Caco-2 (cell line): ENCODE measurements at regions not wholly inside any gene's neighbourhood (a gene's known extent, or its start where the extent isn't known, plus 50 kb on each side); places are given as distances from the start of the nearest gene placed in this dataset.

Source experiments
- BruUV-seq: library from RNA; stranded (reverse); fragments of 400-500 nt; replicated peaks from 2 replicates; lab custom pipeline; 2021; lab: Mats Ljungman, UMichigan
- CTCF ChIA-PET: fragments of 300-600 bp; sonication (Branson Sonifier 250); formaldehyde crosslinking; loops from one replicate; lab custom pipeline; 2022; ENCODE audit warnings: antibody characterized with exemption; lab: Charles Lee
- POLR2A ChIA-PET: fragments of 300-600 bp; sonication (Branson Sonifier 250); formaldehyde crosslinking; loops from one replicate; lab custom pipeline; 2022; ENCODE audit warnings: antibody characterized with exemption; lab: Charles Lee
- DNase-seq, 2 experiments: peaks; one replicate each; pipeline versions ENCODE4 v3.0.0 to v3.0.0-alpha.2; 2020 to 2022
- H3K27me3 ChIP-seq: replicated peaks from 2 replicates; pipeline ENCODE4 v1.6.0; 2011; ENCODE audit warnings: low read length; ENCODE audit not compliant: control insufficient read depth, insufficient read depth
- H3K36me3 ChIP-seq: 2 replicates; pipeline ENCODE4 v1.5.1; 2011; ENCODE audit warnings: low read length; ENCODE audit not compliant: control insufficient read depth, insufficient read depth
- H3K4me1 ChIP-seq: fragments of 250-450 bp; sonication (Bioruptor Pico); 2 replicates; pipeline ENCODE4 v1.5.1; 2020; ENCODE audit warnings: mild to moderate bottlenecking
- H3K4me3 ChIP-seq: 2 replicates; pipeline ENCODE4 v1.5.1; 2011; ENCODE audit warnings: low read depth, mild to moderate bottlenecking, control low read depth, low read length
- H3K9me3 ChIP-seq: fragments of 250-450 bp; sonication (Bioruptor Pico); 2 replicates; pipeline ENCODE4 v1.5.1; 2020; ENCODE audit warnings: mild to moderate bottlenecking, moderate library complexity
- H3K27ac Mint-ChIP-seq: one replicate; pipeline ENCODE4 v1.8.0; 2022; ENCODE audit warnings: mixed read lengths; ENCODE audit not compliant: unreplicated experiment
- H3K27me3 Mint-ChIP-seq: one replicate; pipeline ENCODE4 v1.8.0; 2022; ENCODE audit warnings: mixed read lengths; ENCODE audit not compliant: insufficient read depth, unreplicated experiment
- H3K36me3 Mint-ChIP-seq: one replicate; pipeline ENCODE4 v1.8.0; 2022; ENCODE audit warnings: mild to moderate bottlenecking, mixed read lengths; ENCODE audit not compliant: insufficient read depth, unreplicated experiment
- H3K4me1 Mint-ChIP-seq: one replicate; pipeline ENCODE4 v1.8.0; 2022; ENCODE audit warnings: low read depth, mixed read lengths; ENCODE audit not compliant: unreplicated experiment
- H3K4me3 Mint-ChIP-seq: one replicate; pipeline ENCODE4 v1.8.0; 2022; ENCODE audit warnings: mild to moderate bottlenecking, moderate library complexity, mixed read lengths; ENCODE audit not compliant: unreplicated experiment
- H3K9me3 Mint-ChIP-seq: one replicate; pipeline ENCODE4 v1.8.0; 2022; ENCODE audit warnings: mixed read lengths; ENCODE audit not compliant: unreplicated experiment
- intact Hi-C: fragments of 100-400 bp; cut with micrococcal nuclease; formaldehyde crosslinking; loops from one replicate; pipeline ENCODE4 v1.10.0; 2022; ENCODE audit not compliant: unreplicated experiment
- TF ChIP-seq, protein P1 (sequence below), 2 experiments: fragments of 200-600 bp in 1 of 2; IDR thresholded peaks; 1 replicate in 1 of 2; 2 replicates in 1 of 2; pipeline versions ENCODE4 v1.5.1 to v1.8.0; 2011 to 2022; ENCODE audit warnings: antibody characterized with exemption in 1 of 2, control low read depth in 1 of 2, inconsistent platforms in 1 of 2, low read depth in 1 of 2, low read length in 1 of 2, mild to moderate bottlenecking in 1 of 2, moderate library complexity in 1 of 2; ENCODE audit not compliant: insufficient read depth in 1 of 2, severe bottlenecking in 1 of 2, unreplicated experiment in 1 of 2

DNA sequence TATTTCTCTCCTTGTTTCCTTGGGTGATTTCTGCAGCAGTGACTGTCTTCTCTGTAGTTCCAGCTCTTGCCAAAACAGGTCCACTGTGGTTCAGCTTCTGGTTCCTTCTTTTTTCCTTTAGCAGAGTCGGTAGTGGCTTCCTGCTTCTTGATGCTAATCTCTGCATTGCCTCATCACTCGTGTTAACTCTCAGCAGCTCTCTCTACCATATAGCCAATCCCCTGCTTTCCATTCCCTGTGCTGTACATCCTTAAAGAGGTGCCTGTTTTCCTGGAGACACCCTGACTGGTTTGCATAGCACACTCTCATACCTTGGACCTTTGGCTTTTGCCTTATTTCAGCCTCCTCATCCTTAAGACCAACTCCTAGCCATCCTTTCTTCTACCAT lies 191.2 kb upstream of the LNX1 start:
- no peaks in the 10 kb centered on the region for H3K36me3 ChIP-seq
- ChIA-PET POLR2A (no interaction called here), CTCF (no interaction called here)
- Mint-ChIP-seq H3K4me3 (peak overlapping the region; percentile 67), H3K9me3 (no peaks in the 10 kb centered on the region), H3K27me3 (no peaks in the 10 kb centered on the region), H3K27ac (peak overlapping the region; percentile 65), H3K36me3 (no peaks in the 10 kb centered on the region), H3K4me1 (peaks cover 33% of the 10 kb centered on the region)
- no TSS peak for BruUV-seq
- no peak for DNase-seq
- H3K4me1 ChIP-seq, result peaks cover 46% of the 10 kb centered on the region
- TF ChIP-seq, protein P1, sequence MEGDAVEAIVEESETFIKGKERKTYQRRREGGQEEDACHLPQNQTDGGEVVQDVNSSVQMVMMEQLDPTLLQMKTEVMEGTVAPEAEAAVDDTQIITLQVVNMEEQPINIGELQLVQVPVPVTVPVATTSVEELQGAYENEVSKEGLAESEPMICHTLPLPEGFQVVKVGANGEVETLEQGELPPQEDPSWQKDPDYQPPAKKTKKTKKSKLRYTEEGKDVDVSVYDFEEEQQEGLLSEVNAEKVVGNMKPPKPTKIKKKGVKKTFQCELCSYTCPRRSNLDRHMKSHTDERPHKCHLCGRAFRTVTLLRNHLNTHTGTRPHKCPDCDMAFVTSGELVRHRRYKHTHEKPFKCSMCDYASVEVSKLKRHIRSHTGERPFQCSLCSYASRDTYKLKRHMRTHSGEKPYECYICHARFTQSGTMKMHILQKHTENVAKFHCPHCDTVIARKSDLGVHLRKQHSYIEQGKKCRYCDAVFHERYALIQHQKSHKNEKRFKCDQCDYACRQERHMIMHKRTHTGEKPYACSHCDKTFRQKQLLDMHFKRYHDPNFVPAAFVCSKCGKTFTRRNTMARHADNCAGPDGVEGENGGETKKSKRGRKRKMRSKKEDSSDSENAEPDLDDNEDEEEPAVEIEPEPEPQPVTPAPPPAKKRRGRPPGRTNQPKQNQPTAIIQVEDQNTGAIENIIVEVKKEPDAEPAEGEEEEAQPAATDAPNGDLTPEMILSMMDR (IDR thresholded peaks at IDR 0.05; ENCODE audit: insufficient read depth in 1 of 2, low read depth in 1 of 2, low read length in 1 of 2, severe bottlenecking in 1 of 2, unreplicated experiment in 1 of 2), result no peak
- no peak overlapping the region for H3K4me3 ChIP-seq
- no peaks in the 10 kb centered on the region for H3K27me3 ChIP-seq
- no peaks in the 10 kb centered on the region for H3K9me3 ChIP-seq
- intact Hi-C loops, result loop anchor here (5.0 kb wide), 2 partner anchors 435 to 765 kb away; no protein-coding TSS in a partner anchor

DNA sequence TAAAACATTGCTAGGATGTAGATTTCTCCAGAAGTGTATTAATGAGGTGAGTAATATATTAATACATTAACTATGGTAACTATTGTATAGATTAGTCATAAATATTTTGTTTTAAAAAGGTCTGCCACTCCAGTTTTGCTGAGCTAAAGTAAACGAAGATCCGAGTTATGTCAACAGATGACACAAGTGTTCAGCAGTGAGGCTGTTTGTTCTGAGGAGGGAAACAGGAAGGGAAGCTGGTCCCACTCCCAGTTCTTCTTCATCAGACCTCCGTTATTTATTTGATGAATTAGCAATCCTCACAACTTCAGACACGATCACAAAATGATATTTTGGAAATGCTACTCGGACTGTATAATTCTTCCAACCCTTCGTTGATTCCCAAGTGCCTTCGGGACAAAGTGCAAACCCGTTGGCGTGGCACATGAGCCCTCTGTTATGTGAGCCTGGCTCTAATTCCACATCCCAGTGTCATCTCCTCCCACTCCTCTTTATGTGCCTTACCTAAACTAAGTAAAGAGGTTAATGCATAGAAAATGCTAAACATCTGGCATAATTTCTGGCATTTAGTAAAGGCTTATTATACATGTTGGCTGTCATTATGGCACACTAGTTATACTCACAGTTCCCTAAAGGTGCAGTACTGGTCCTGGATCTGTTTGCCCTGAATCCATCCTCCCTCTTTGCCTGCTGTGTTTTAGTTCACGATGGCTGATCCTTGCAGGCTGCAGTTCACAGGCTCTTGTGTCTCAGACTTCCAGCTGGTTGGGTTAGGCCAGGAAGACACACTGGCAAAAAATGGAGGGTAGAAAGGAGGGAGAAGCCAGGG lies 190.6 kb upstream of the LNX1 start:
- Histone ChIP-seq H3K27me3 (no peaks in the 10 kb centered on the region), H3K36me3 (no peaks in the 10 kb centered on the region), H3K9me3 (no peaks in the 10 kb centered on the region), H3K4me1 (peaks cover 52% of the 10 kb centered on the region), H3K4me3 (peak overlapping the region; percentile 7; the same call in 1 of the 2 replicates)
- intact Hi-C loops, result loop anchor here (5.0 kb wide), 2 partner anchors 435 to 765 kb away; no protein-coding TSS in a partner anchor
- TF ChIP-seq, protein P1 (IDR thresholded peaks at IDR 0.05; ENCODE audit: insufficient read depth in 1 of 2, low read depth in 1 of 2, low read length in 1 of 2, severe bottlenecking in 1 of 2, unreplicated experiment in 1 of 2), result no peak
- no peaks in the 10 kb centered on the region for H3K27me3 Mint-ChIP-seq
- peak in 1 of 2 experiments; percentile 52 for DNase-seq
- ChIA-PET CTCF (no interaction called here), POLR2A (interaction anchor here (0.6 kb wide), 1 partner anchor 726 kb away, joined by 4 read pairs; no protein-coding TSS in a partner anchor)
- H3K36me3 Mint-ChIP-seq, result no peaks in the 10 kb centered on the region
- H3K4me1 Mint-ChIP-seq, result peaks cover 39% of the 10 kb centered on the region
- peak overlapping the region; percentile 65 for H3K27ac Mint-ChIP-seq
- BruUV-seq, result TSS peak; percentile 51
- H3K4me3 Mint-ChIP-seq, result peak overlapping the region; percentile 67
- H3K9me3 Mint-ChIP-seq, result no peaks in the 10 kb centered on the region

DNA sequence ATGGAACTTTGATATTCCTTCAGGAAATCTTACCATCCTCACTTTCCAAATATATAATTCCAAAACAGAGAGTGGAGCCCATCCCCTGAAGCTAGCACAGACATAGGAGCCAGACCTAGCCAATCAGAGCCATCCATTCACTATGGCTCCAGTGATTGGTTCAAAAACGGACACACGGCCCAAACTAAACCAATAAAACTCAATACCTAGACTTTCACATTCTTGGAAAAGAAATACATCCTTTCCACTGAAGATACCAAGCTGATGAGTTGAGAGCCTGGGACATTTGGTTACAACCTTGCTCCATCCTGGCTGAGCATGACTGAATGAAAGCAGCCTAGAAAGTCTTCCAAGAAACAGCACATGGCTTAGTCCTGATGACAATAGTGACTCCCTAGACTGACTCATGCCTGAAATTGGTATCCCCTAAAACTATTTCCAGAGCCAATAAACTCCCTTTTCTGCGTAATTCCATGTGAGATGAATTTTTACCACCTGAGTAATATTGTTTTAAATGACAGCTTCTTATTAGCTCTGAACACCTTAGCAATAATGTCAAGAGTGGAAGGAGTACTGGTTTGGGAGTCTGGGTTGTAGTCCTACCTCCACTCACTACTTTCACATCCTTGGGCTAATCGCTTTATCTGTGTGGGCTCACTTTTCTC lies 189.6 kb upstream of the LNX1 start:
- CTCF ChIA-PET, result no interaction called here
- peak overlapping the region; percentile 67 for H3K4me3 Mint-ChIP-seq
- Histone ChIP-seq H3K9me3 (no peaks in the 10 kb centered on the region), H3K4me3 (no peak overlapping the region), H3K4me1 (peaks cover 53% of the 10 kb centered on the region), H3K27me3 (no peaks in the 10 kb centered on the region), H3K36me3 (no peaks in the 10 kb centered on the region)
- peaks cover 40% of the 10 kb centered on the region for H3K4me1 Mint-ChIP-seq
- H3K27me3 Mint-ChIP-seq, result no peaks in the 10 kb centered on the region
- no peak for DNase-seq
- no peaks in the 10 kb centered on the region for H3K36me3 Mint-ChIP-seq
- POLR2A ChIA-PET, result no interaction called here
- intact Hi-C loops, result loop anchor here (5.0 kb wide), 2 partner anchors 436 to 764 kb away; no protein-coding TSS in a partner anchor
- TF ChIP-seq, protein P1 (IDR thresholded peaks at IDR 0.05; ENCODE audit: insufficient read depth in 1 of 2, low read depth in 1 of 2, low read length in 1 of 2, severe bottlenecking in 1 of 2, unreplicated experiment in 1 of 2), result no peak
- H3K27ac Mint-ChIP-seq, result no peak overlapping the region
- BruUV-seq, result no TSS peak
- H3K9me3 Mint-ChIP-seq, result no peaks in the 10 kb centered on the region
